HG03457 (cell line): ENCODE measurements at regions not wholly inside any gene's neighbourhood (a gene's known extent, or its start where the extent isn't known, plus 50 kb on each side); places are given as distances from the start of the nearest gene placed in this dataset.
A peak's percentile ranks its signal among the peaks of the same experiment; 100 is the strongest.

Source experiments
- ATAC-seq: cut with Tn5 transposase; IDR thresholded peaks from one replicate; pipeline ENCODE4 v1.9.1; 2021; ENCODE audit warnings: moderate number of reproducible peaks; ENCODE audit not compliant: unreplicated experiment

- no peak for ATAC-seq
Observed at GRCh38 chr5:92471861-92472260, 1088.7 kb upstream of the ARRDC3 start.

GRCh38 chr5:92470770-92471169 is 1087.7 kb upstream of the ARRDC3 start:
- ATAC-seq, result no peak

DNA sequence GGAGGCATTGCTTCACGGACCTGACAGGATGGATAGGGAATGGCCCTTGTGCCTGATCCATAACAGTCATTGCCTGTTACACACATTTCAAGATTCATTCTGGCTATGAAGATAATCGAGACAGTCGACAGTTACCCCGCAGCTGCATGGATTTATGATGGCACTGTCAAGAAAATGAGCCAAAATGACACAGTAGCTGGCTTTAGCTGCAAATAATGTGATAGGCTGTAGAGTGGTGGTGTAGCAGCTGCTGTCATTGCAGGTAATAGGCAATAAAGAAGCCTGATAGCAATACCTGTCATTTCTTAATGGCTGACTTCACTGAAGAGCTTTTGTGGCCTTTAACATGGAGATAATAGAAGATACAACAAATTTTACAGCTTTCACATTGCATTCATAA is 1085.2 kb upstream of the ARRDC3 start:
- ATAC-seq, result no peak

DNA sequence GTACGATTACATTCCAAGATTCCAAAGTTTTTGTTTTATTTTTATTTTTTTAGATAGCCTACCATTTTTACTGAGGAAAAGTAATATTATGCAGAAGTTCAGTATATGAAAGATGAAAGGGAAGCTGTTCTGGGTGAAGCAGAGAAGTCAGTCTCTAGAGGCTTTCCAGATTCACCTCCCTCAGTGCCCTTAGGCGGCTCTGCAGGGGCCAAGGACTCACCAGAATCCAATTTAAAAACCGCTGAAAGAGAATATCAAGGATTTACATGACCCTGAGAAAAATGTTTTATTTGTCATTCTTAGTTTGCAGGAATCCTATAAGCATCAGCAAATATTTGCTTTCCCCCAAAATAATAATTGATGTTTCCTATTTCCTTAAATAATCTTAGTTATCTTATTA is 1084.6 kb upstream of the ARRDC3 start:
- no peak for ATAC-seq

- ATAC-seq, result no peak
Observed at GRCh38 chr5:92460505-92460904, 1077.4 kb upstream of the ARRDC3 start.

DNA sequence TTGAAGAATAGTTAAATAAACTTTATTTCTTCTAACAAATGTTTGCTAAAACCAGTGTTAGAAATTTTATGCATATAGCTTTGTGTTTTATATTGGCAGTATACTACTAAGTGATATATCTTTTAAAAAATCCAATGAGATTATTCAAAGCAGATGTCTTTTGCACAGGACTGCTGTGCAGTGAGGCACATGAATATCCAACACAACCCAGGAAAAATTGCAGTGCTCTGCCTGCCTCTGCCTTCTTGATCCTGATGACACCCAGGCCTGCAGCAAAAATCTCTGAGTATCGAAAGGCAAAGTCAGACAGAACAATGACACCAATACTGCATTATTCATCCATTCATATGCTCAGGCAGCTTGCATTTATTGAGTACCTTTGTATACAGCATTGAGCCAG is 1076.5 kb upstream of the ARRDC3 start:
- no peak for ATAC-seq

GRCh38 chr5:92455011-92455410 is 1071.9 kb upstream of the ARRDC3 start:
- peak; percentile 99 for ATAC-seq

GRCh38 chr5:92444888-92445287 is 1061.8 kb upstream of the ARRDC3 start:
- ATAC-seq, result no peak

GRCh38 chr5:92435781-92436180 is 1052.7 kb upstream of the ARRDC3 start:
- ATAC-seq, result no peak

GRCh38 chr5:92429646-92430045 is 1046.5 kb upstream of the ARRDC3 start:
- ATAC-seq, result no peak

DNA sequence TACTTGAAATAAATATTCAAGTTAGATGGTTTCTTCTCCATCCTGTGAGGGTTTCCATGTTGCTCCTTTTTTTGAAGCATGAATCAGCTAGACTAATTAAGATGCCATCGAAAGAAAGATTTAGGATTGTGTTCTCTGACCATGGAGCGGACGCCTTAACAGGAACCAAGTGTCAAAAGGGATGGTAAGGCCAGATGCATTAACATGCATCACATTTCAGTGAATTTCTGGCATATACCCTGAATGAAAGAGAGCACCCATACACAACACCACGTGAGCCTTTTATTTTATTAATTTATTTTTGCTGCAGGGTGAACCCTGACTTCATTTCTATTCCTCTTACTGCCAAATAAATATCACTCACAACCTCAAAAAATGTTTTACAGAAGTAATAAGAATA is 1045.3 kb upstream of the ARRDC3 start:
- ATAC-seq, result no peak

- no peak for ATAC-seq
Observed at GRCh38 chr5:92424785-92425426, 1041.8 kb upstream of the ARRDC3 start.

DNA sequence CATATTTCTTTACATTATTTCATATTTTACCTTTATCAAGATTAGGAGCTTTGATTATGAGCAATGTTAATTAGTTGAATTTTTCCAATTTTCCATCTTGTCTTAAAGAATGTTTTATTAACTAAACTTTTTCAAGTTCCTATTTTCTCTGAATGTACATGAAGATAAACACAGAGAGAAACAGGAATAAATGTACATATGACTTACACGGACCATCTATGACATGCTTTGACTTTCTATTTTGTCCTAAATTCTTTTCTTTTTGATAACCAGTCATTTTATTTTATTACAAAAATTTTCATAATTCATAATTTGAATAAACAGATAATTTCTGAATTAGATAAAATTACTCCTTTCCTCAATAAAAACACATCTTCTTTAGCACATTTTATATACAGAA is 1038.8 kb upstream of the ARRDC3 start:
- no peak for ATAC-seq

- no peak for ATAC-seq
Observed at GRCh38 chr5:92421196-92421595, 1038.1 kb upstream of the ARRDC3 start.

GRCh38 chr5:92419261-92419660 is 1036.1 kb upstream of the ARRDC3 start:
- ATAC-seq, result no peak

DNA sequence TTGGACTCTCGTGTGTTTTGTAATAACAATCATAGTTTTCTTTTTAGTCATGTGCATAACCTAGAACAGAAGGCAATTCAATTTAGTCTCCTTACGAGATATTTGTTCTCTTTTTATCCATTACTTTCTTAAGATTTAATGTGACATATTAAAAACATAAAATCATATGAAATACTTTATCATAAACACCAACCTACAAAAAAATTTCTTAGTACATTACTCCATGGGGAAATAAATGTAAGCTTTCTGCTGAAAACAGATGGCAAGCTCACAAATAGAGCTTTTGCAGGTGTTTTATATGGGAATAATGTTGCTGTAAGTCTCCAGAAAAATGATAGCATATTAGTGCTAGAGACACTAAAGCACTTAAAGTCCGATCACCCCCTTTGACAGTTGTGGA is 1035.2 kb upstream of the ARRDC3 start:
- ATAC-seq, result no peak

DNA sequence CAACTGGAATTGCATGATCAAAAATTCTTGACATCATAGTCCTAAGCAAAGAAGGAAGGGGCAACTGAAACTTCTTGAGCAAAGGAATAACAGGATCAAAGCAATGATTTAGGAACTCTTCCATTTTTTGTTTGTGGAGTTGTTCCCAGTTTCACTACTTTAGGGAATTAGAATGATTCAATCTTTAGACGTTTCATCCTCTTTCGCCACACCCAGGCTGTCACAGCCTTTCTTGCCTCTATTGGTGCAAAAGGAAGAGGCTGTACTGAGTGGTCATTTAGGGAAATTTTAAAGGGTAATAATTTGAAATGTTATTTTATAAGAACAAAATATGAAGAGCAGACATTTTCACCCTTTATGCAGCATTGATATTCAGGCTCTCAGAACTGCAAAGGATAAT is 1026.0 kb upstream of the ARRDC3 start:
- ATAC-seq, result no peak

DNA sequence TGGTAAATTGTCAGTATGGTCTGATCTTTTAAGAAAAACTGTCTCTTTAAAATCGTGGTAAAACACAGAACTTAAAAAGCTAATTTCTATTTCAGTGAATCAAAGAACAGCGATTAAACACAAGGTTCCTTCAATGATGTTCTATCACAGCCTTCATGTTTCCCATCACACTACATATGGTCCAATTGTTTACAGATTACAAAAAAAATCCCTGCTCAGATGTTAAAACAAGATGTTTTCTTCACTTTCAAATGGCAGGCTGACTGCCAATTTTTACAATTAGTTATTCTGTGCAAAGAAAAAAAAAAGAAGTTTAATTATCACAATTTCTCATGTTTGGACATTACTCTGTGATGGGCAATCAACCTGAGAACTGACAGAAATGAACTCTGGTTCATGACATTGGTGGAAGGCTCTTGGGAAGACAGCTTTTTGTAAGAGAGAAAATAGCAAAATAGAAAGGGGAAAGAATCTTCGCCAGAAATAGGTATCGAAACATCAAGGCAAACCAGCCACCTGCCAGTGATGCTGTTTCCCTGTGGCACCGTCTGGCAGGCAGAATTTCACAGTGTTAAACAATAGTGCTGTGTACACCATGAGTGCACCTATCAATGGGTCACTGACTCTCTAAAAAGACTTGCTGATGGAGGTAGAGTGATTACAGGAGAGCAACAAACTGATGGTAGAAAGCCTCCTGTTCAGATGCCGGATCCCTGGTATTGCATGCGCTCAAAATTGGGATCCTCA is 1020.0 kb upstream of the ARRDC3 start:
- no peak for ATAC-seq

DNA sequence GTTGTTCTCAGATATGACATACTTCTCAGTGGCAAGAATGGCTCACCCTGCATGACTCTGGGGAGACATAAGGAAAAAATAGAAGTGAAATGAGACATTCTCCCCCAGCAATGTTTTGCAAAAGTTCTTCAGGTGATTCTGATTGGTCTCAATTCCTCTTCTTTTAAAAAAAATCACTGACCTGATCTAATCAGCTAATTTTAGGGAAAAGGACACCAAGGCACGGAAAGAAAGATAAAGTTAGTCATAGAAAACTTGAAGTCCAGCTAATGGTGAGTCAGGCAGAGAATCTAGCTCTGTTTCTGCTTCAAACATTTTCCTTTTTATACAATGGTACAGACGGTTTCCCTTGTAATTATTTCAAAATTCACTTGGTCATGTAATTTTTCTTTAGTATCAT is 1018.9 kb upstream of the ARRDC3 start:
- no peak for ATAC-seq

DNA sequence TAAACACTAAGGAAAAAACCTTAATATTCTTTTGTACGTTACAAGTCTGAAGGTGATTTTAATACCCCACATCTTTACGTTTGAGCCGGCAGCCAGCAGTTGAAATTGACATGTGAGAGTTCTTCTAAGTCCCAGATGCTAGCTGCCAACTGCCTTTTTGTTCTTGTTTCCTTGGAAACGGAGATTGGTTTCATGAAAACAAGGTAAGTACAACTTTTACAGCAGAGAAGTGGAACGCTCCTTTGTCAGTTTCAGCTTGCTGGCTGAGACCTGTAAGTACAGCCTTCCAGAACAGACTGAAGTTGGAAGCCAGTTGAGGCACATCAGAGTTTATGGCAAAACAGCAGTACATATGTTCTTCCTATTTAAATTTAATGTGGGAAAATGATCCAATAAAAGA is 1018.4 kb upstream of the ARRDC3 start:
- ATAC-seq, result no peak

DNA sequence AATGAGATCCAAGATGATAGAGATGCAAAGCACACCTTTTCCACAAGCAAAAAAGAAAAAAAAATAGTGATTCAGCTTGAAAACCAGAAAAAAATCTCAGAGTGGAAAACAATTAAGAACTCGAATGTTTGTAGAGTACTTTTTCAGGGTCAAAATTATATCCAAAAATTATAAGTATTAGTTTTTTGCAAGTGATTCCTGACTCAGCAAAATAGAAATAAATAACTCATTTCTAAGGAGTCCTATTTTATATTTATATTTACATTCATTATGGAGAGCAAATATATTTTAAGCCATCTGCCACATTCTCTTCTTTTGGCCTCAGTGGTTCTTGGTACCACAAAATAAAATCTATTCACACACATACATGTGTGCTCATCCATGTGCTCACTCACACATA is 1011.8 kb upstream of the ARRDC3 start:
- ATAC-seq, result no peak

DNA sequence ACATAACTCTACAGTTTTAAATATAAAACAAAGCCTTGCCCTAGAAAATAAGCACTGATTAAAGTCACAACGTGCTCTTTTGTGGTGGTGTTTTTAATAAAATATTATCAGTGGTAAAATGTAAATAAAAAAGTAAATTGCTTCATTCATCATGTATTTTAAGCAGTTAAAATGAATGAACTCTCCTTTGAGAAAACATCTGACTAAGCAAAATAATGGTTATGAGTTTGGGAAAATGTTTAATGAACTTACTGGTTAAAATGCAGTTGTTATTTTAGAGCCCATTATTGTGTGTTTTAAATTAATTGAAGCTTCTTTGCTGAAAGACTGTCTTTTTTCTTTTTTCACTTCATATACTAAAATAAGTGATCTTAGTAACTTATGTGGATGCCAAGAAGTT is 1007.5 kb upstream of the ARRDC3 start:
- no peak for ATAC-seq
